GM19240 (cell line): ENCODE measurements at regions not wholly inside any gene's neighbourhood (a gene's known extent, or its start where the extent isn't known, plus 50 kb on each side); places are given as distances from the start of the nearest gene placed in this dataset.
"Not testable (repeated sequence)": the region's sequence is repeated elsewhere in the genome, so short reads cannot be mapped to it uniquely, and the experiment has no call there.

Experiments used
- DNase-seq: peaks from one replicate; pipeline ENCODE4 v3.0.0; 2011; ENCODE audit warnings: low spot score; ENCODE audit not compliant: insufficient read length

DNA sequence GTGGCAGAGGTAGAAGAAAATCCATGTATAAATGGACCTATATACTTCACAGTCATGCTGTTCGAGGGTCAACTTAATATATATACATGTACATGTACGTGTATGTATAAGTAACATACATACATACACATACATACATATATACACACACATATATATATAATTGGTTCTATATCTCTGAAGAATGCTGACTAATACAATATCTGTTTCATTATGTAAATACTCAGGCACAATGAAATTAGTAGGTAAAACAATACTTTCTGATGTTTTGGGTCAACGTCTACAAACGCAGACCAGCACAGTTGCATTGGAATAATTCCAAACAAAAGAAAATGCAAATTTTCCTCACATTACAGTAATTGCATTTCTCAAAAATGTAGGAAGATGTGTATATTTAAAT lies 202.7 kb upstream of the DAAM1 start:
- no peak for DNase-seq

DNA sequence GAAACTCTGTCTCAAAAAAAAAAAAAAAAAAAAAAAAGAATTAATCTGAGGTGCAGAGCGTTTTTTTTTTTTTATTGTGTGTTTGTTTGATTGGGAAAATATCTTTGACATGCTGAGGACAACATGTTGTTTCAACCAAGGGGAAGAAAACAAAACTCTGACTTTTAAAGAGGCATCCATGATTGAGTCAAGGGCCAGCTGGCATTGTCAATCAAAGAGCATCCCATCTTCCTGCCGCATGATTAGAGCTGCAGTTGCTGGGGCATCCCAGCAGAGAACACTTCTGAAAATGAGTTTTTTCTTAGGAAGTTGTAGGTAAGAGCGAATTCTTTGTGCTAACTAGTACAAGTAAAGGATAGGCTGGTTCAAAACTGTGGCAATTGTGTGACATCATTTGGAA lies 200.9 kb upstream of the DAAM1 start:
- DNase-seq = no peak

DNA sequence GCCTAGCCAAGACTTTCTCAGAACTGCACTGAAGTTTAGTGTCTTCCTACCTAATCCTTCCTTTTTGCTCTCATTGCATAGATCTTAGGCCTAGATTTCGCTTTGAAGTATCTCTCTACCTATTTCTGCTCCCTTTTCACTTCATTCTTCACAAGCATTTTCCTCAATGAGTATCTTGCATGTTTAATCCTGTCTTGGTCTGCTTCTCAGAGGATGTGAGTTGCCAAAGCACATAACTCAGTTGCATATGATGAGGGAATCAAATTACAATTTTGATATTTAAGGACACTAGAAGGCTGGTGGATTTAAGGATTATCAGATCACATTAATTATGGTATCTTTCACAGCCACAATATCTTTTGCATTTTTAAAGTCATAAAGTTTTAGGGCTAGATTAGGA lies 195.5 kb upstream of the DAAM1 start:
- DNase-seq = no peak

DNA sequence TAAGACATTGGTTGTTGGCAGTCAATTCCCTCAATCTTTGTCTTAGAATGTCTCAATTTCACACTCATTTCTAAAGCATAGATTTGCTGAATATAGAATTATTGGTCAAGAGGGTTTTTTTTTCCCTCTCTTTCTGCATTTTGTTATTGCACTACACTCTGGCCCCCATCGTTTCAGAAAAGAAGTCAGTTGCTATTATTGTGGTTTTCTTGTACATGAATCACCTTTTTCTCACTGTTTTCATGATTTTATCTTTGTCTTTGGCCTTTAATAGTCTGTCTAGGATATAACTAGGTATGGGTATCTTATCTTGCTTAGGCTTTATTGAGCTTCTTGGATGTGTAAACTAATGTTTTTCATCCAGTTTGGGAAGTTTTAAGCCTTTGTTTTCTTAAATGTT lies 194.3 kb upstream of the DAAM1 start:
- DNase-seq = no peak

DNA sequence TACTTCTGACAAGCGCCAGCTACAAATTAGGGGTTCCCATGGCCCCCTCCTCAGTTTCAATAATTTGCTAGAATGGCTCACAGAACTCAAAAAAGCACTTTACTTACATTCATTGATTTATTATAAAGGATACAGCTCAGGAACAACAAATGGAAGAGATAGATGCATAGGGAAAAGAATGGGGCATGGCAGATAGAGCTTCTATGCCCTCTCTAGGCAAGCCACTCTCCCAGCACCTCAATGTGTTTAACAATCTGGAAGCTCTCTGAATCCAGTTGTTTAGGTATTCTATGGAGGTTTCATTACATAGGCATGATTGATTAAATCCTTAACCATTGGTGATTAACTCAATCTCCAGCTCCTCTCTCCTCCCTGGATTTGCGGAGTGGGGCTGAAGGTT lies 184.5 kb upstream of the DAAM1 start:
- DNase-seq = no peak

DNA sequence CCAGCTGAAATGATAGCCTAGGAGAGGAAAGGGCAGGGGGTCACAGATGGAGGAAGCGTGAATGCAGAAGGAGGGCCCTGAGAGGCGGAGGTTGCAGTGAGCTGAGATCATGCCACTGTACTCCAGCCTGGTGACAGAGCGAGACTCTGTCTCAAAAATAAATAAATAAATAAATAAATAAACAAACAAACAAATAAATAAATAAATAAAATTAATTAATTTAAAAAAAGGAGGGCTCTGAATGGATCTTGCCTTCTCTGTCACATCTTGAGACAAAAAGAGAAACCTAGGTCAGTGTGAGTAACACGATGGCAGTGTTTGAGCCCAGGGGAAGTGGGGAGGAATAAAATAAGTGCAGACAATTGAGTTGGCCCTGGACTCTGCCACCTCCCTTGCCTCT lies 182.3 kb upstream of the DAAM1 start:
- DNase-seq = not testable (repeated sequence)

DNA sequence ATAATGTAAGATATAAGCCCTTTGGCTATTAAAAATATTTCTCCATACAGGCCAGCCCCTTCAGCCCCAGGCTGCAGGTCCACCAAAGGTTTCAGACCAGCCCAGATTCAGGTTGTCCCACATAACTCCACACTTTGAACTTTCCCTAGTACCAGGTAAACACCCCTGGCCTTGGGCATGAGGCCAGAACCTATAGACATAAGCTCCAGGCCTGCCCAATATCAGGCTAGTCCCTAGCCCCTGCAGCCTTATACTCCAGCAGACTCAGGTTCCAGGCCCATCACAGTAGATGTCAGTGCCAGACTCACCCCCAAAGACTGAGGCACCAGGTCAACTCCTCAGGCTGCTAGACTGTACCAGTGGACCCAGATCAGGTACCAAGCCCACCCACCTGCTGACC lies 178.5 kb upstream of the DAAM1 start:
- no peak for DNase-seq

DNA sequence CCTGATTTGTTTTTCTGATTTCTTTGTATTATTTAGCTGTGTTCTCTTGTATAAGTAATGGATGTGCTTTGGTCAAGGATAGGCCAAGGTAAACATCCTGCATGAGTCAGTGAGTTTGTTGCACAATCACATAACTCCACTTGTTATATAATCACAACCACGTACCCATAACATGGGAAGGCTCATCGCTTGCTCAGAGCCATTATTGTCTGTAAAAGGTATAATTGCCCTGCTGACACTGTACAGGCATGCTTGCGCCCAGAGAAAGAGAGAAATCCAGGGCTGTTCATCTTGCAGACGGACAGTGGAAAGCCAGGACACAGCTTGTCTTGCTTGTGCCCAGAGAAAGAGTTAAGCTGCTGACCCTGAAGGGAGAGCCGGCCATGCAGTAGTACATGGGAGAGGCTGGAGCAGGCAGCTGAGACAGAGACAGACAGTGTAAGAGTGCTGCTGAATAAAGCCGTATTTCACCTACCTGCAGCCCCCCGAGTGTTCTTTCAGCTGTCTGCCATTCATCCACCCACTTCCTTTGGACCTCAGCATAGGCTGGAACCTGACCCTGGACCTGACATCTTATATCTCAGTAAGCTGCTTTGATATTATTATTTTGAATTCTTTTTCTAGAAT lies 174.7 kb upstream of the DAAM1 start:
- no peak for DNase-seq

DNA sequence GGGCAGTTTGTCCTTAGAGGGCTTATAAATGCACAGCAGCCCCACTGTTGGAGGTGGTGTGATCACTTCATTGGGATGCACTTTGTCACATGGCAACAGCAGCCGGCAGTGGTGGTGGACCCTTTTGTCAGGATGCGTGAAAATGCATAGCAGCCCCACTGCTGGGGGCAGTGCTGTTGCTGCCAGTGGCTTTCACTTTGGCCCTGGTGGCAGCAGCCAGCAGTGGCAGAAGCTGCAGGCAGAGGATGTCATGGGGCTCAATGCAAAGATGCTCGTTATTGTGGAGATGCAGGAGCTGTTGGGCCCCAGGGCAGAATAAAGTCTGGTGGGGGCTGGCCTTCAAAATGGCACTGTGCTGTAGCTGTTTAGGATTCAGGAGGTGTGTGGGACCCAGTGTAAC lies 173.0 kb upstream of the DAAM1 start:
- no peak for DNase-seq

DNA sequence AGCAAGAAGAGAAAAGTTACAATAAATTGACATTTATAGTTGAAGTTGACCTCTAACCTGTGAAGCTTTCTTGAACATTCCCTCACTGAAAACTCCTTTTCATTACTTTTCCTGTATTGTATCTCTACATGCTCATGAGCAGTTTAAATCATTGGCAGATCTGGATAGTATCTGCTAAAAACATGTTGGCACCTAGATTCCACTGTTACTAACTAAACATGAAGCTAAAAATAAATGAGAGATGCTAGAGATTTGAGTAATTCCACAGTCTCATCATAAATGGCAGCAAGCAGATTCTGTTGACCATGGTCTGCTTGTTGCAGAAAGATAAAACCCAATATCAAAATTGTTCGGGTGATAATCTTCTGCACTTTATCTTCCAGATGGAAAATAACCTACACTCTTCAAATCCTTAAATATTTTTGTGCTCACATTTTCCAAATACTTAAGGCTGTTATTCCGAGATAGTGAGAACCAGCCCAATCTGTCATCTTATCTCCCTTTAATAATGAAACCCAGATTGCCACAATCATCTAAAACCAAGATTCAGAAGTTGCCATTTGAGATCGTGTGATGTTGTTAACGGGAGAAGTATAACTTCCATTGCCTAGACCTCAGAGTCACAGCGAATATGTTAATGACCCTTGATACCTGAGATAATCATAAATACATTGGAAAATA lies 171.0 kb upstream of the DAAM1 start:
- DNase-seq = no peak

DNA sequence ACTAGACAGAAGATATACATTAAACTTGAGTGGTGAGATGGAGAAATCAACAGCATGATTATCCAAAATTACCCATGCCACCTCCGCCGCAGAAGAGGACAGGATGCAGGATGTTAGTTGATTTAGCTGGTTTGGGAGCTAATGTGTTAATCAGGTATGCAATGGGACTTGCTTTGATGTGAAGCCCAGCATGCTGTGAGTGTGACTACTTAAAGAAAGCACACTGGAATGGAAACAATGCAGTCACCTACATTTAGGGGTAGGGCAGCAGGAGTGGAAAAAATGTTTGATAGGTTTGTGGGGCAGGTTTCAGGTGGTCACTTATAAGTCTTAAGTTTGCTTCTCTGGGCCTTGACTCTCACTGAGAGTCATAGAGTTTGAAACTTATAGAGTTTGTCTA lies 170.0 kb upstream of the DAAM1 start:
- no peak for DNase-seq

DNA sequence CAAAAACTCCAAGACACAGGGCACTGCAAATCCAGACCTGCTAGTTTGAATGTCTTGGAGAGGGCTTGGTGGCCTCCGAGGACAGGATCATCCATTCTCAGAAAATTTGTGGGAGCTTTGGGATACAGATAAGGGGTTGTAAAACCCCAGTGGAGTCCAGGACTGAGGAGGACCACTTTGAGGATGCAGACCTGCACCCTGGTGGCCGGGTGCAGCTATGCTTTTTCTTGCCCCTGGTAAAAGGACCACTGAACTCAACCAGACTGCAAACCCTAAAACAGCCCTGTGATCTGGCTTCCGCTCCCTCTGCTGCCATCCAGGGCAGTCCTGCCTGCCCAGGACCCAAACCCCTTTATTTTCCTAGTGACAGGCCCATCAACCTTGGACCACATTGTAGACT lies 169.5 kb upstream of the DAAM1 start:
- no peak for DNase-seq

DNA sequence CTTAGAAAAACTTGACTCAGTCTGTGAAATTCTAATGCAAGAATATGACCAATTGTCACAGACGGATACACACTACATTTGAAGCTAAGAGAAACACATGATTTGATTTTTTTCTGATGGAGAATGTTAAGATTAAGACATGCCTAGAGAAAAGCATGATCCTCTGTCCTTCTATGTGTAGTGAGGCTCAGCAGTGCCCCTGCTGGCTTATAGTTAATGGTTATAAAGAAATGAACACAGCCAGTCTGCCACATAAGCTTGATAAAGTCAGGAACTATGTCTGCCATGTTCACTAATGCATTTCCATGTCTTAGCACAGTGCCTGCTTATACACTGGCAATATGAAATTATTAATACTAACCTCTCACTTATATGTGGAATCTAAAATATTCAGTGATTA lies 168.1 kb upstream of the DAAM1 start:
- no peak for DNase-seq

DNA sequence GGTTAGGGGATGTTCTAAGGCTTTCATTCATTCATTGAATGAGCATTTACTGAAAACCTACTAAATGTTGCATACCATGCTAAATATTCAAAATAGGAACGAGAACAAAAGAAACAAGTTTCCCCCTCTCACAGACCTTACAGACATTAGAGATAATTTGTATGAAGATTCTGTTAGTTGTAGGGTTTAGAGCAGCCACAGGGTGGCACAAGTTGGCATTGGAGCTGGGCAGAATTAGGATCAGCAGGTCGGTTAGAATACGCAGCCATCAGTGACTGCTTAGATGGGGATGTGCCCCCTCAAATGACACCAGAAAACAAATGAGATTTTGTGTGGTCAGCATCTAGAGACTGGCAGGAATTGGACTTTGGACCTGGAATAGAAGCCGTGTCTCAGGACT lies 166.3 kb upstream of the DAAM1 start:
- no peak for DNase-seq

DNA sequence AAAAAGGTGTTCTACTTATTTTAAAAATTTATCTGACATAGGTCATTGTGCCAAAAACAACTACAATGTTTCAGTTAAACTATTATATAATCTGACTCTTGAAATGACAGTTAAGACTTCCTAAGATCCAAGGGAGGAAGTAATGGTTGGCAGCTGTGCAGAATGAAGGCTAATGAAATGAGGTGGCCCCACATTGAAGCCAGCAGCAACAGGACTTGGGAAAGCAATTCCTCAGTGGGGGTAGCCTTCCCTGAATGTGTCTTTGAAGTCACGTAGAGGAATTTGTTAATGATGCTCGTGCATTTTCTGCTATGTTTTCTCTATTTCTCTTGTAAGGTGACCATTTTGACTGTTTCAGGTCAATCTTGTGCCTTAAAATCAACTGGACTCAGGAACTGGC lies 162.4 kb upstream of the DAAM1 start:
- DNase-seq = no peak

DNA sequence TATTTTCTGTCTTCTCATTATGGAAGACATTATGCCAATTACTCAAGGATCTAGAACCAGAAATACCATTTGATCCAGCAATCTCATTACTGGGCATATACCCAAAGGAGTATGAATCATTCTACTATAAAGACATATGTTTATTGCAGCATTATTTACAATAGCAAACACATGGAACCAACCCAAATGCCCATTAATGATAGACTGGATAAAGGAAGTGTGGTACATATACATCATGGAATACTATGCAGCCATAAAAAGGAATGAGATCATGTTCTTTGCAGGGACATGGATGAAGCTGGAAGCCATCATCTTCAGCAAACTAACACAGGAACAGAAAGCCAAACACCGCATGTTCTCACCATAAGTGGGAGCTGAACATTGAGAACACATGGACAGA lies 161.8 kb upstream of the DAAM1 start:
- DNase-seq = not testable (repeated sequence)

DNA sequence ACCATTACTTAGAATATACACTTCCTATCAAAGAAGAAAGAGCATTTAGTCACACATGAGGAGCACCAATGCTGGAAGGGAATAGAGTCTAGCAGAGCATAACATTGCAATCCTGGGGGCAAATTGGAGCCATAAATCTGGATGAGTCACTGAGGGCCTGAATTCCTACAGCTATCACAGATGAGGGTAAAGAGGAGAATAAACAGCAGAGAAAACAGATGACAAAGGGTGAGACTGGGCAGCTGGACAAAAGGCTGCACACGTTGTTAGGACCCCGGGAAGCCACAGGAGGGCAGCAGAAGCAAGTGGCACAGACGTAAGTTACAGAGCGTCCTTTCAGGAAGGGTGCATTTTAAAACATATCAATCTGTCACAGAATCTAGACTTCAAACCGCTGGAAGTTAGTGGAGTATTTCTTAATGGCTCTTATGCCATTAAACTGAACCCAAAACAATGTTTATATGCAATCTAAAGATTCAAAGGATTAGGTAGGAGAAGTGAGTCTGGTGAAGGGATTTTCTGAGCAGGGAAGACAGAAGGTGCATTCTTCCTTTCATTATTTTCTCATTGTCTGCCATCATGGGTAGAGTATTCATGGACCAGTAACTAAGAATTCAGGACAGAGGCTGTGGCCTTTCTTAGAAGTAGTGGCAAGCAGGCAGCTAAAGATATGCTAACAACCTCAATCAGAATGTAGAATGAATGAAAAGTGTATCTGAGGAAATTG lies 159.8 kb upstream of the DAAM1 start:
- DNase-seq = peak; percentile 45

DNA sequence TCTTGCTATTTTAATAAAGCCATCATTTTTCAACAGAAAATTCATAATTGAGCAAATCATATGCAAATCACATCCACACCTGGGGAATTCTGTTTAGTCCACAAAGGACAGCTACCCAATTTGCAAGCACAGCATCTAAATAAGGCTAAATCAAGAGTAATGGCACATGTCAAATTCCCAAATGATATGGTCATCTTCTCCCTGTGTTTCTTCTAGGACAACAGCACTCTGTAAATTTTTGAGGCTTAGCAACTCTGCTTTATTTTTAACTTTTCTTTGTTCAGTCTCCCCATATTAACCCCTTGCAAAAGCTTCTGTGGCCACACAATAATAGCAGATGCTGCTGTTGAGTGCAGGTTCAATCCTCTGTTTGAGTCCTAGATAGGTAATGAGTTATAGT lies 155.6 kb upstream of the DAAM1 start:
- DNase-seq = no peak

DNA sequence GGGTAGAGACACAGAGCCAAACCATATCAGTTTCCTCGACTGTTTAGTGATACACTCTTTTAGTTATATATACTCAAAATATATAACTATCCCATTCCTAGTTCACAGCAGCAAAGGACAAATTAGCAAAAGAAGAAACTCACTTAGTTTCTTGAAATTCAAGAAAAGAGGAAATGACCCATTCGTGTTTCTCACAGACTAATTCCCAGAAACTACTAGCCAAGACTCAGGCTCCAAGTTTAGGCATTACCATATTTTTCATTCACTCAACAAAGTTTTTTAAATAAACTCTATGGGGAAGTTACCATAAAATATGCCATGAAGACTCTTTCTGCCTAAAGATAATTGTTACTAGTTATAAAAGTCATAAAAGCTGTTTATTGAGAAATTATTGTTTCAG lies 152.3 kb upstream of the DAAM1 start:
- DNase-seq = no peak

DNA sequence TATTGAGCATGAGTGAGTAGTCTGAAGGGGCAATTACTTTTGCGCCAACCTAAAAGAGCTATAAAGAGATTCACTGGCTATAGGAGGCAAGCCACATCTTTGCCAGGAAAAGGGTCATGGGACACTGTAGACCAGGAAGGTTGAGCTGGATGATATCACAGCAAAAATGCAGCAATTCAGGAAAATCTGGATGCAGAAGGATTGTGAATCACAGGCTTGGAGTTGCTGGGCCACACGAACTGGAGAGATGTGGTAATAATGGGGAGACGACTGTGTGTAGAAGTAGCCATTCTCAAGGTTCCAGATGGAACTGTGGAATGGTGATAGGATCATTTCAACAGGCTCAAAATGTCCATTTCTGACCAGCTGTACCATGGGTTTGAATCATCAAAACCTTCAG lies 151.4 kb upstream of the DAAM1 start:
- DNase-seq = no peak

DNA sequence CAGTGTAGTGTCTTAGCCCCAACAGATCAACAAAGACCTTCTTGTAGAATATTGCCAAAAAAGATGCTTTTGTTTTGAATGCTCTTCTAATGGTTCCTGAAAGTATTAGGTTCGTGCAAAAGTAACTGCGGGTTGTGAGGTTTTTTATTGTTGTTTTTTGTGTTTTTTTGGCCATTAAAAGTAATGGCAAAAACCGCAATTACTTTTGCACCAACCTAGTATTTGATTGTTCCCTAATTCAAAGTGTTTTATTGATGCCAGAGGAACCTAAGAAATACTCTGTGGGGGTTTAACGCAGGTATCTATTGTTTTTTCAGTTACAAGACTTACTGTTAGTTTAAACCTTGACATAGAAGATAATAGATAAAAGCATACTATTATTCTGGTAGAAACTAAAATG lies 150.8 kb upstream of the DAAM1 start:
- DNase-seq = no peak

DNA sequence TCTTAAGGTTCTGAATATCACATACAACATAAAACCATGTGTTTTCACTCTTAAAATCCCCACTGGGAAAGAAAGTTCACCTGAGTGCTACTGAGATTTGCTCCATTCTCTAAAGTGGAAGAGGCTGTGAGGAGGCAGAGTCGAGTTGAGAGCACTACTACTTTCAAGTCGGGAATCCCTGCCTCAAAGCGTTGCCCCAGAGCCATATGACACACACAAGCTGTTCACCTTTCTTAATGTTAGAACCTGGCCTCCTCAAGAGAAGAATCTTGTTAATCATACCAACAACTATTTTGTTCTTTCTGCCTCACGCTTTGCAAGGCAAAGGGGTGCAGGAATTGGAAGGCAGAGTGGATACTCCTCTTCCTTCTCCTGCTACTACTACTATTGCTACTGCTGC lies 149.7 kb upstream of the DAAM1 start:
- no peak for DNase-seq

DNA sequence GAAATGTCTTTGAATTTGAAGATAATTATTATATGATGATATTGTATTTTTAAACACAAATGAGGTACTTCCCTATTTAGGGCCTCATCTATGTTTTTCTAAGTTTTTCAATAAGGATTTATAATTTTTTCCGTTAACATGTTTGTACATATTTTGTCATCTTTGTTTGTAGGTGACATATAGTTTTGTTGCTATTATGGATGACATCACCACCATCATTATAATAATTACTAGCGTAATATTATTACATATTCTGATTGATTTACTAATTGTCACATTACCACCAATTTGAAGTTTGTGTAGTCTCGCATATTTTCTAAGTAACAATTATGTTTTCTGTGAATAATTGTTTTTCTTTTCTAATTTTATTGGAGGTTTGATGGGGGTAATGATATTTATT lies 147.2 kb upstream of the DAAM1 start:
- no peak for DNase-seq
